ENCODE measurements at regions not wholly inside any gene's neighbourhood (a gene's known extent, or its start where the extent isn't known, plus 50 kb on each side); places are given as distances from the start of the nearest gene placed in this dataset.

DNA sequence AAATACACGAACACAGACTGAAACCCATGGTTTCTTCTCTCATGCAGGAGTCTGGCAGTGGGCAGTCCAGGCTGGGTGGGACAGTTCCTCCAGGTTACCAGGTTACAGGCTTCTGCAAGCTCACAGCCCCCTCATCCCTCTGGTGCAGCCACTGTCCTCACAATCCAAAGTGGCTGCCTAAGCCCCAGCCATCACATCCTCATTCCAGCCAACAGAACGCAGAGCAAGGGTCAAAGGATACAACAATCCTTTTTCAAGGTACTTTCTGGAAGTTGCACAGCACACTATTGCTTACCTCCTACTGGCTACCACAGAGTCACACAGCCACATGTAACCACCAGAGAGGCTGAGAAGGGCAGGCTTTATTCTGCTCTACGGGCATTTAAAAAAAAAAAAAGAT, 154.6 kb downstream of the NUP210 start:
- ATAC-seq, result no peak
- Mint-ChIP-seq H3K27ac (no peak overlapping the region), H3K9me3 (peaks cover 10% of the 10 kb centered on the region; the same call in 2 of the 3 replicates), H3K4me3 (no peak overlapping the region), H3K4me1 (peaks cover 19% of the 10 kb centered on the region), H3K27me3 (ENCODE audit: insufficient read depth, low read depth, poor library complexity) (peaks cover 7% of the 10 kb centered on the region), H3K36me3 (ENCODE audit: low read depth) (peaks cover 10% of the 10 kb centered on the region; the same call in 2 of the 3 replicates)
- no peaks in the 10 kb centered on the region for H3K79me2 ChIP-seq (replicated peaks; ENCODE audit: insufficient read depth)
- no peak overlapping the region for H3K27ac ChIP-seq (ENCODE audit: low read depth)
- H4K20me1 ChIP-seq (replicated peaks; ENCODE audit: insufficient read depth), result no peaks in the 10 kb centered on the region
- H3K4me2 ChIP-seq, result no peak overlapping the region
- no peak for TF ChIP-seq ETS1 (IDR thresholded peaks at IDR 0.05)
- TF ChIP-seq ZNF462 (CRISPR knock-in tag; IDR thresholded peaks at IDR 0.05), result no peak
- TF ChIP-seq ZNF331 (CRISPR knock-in tag; IDR thresholded peaks at IDR 0.05; ENCODE audit: low read depth), result no peak
- H2AFZ ChIP-seq, result no peak overlapping the region
- no peaks in the 10 kb centered on the region for H3K27me3 ChIP-seq (ENCODE audit: insufficient read depth)
- no peaks in the 10 kb centered on the region; the same call in 1 of the 2 replicates for H3K36me3 ChIP-seq (ENCODE audit: insufficient read depth)
- no peaks in the 10 kb centered on the region for H3F3A ChIP-seq (replicated peaks; ENCODE audit: low read depth)
- no peaks in the 10 kb centered on the region; the same call in 1 of the 2 replicates for H3K9me2 ChIP-seq (ENCODE audit: insufficient read depth)
- H3K4me3 ChIP-seq, result no peak overlapping the region
- no peaks in the 10 kb centered on the region for H3K4me1 ChIP-seq (ENCODE audit: insufficient read depth)
- no peak for DNase-seq (ENCODE audit: low spot score)

GRCh38 chr3:13265016-13265415, 155.1 kb downstream of the NUP210 start:
- H3K27ac Mint-ChIP-seq, result no peak overlapping the region
- no peak overlapping the region for H3K4me3 Mint-ChIP-seq
- TF ChIP-seq JUNB (IDR thresholded peaks at IDR 0.05; ENCODE audit: unreplicated experiment), result no peak
- no peak for TF ChIP-seq EZH2 (IDR thresholded peaks at IDR 0.05; ENCODE audit: low read depth, unreplicated experiment)
- no peak for TF ChIP-seq POLR2AphosphoS5 (IDR thresholded peaks at IDR 0.05; ENCODE audit: low read depth)
- TF ChIP-seq NANOG (IDR thresholded peaks at IDR 0.05; ENCODE audit: borderline replicate concordance), result no peak
- TF ChIP-seq, protein P1, sequence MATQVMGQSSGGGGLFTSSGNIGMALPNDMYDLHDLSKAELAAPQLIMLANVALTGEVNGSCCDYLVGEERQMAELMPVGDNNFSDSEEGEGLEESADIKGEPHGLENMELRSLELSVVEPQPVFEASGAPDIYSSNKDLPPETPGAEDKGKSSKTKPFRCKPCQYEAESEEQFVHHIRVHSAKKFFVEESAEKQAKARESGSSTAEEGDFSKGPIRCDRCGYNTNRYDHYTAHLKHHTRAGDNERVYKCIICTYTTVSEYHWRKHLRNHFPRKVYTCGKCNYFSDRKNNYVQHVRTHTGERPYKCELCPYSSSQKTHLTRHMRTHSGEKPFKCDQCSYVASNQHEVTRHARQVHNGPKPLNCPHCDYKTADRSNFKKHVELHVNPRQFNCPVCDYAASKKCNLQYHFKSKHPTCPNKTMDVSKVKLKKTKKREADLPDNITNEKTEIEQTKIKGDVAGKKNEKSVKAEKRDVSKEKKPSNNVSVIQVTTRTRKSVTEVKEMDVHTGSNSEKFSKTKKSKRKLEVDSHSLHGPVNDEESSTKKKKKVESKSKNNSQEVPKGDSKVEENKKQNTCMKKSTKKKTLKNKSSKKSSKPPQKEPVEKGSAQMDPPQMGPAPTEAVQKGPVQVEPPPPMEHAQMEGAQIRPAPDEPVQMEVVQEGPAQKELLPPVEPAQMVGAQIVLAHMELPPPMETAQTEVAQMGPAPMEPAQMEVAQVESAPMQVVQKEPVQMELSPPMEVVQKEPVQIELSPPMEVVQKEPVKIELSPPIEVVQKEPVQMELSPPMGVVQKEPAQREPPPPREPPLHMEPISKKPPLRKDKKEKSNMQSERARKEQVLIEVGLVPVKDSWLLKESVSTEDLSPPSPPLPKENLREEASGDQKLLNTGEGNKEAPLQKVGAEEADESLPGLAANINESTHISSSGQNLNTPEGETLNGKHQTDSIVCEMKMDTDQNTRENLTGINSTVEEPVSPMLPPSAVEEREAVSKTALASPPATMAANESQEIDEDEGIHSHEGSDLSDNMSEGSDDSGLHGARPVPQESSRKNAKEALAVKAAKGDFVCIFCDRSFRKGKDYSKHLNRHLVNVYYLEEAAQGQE (IDR thresholded peaks at IDR 0.05; ENCODE audit: unreplicated experiment), result no peak
- TF ChIP-seq, protein P2, sequence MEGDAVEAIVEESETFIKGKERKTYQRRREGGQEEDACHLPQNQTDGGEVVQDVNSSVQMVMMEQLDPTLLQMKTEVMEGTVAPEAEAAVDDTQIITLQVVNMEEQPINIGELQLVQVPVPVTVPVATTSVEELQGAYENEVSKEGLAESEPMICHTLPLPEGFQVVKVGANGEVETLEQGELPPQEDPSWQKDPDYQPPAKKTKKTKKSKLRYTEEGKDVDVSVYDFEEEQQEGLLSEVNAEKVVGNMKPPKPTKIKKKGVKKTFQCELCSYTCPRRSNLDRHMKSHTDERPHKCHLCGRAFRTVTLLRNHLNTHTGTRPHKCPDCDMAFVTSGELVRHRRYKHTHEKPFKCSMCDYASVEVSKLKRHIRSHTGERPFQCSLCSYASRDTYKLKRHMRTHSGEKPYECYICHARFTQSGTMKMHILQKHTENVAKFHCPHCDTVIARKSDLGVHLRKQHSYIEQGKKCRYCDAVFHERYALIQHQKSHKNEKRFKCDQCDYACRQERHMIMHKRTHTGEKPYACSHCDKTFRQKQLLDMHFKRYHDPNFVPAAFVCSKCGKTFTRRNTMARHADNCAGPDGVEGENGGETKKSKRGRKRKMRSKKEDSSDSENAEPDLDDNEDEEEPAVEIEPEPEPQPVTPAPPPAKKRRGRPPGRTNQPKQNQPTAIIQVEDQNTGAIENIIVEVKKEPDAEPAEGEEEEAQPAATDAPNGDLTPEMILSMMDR (conservative IDR thresholded peaks at IDR 0.05; ENCODE audit: low read depth in 2 of 2), result no peak

More at GRCh38 chr3:13265016-13265415, 155.1 kb downstream of the NUP210 start:
- no peak overlapping the region for H3K4me2 ChIP-seq
- H3K4me1 Mint-ChIP-seq, result peaks cover 19% of the 10 kb centered on the region
- H3K9me3 Mint-ChIP-seq, result peaks cover 10% of the 10 kb centered on the region; the same call in 2 of the 3 replicates
- H3K36me3 Mint-ChIP-seq (ENCODE audit: low read depth), result peaks cover 8% of the 10 kb centered on the region; the same call in 2 of the 3 replicates
- H3K36me3 ChIP-seq (ENCODE audit: insufficient read depth), result no peaks in the 10 kb centered on the region; the same call in 1 of the 2 replicates
- no peak for DNase-seq (ENCODE audit: low spot score)
- no peak for ATAC-seq
- no peak overlapping the region for H3K27ac ChIP-seq (ENCODE audit: low read depth)
- peaks cover 7% of the 10 kb centered on the region for H3K27me3 Mint-ChIP-seq (ENCODE audit: insufficient read depth, low read depth, poor library complexity)
- H3K9me2 ChIP-seq (ENCODE audit: insufficient read depth), result no peaks in the 10 kb centered on the region; the same call in 1 of the 2 replicates
- H2AFZ ChIP-seq, result no peak overlapping the region
- H3K27me3 ChIP-seq (ENCODE audit: insufficient read depth), result no peaks in the 10 kb centered on the region
- H3K79me2 ChIP-seq (replicated peaks; ENCODE audit: insufficient read depth), result no peaks in the 10 kb centered on the region
- H3K4me1 ChIP-seq (ENCODE audit: insufficient read depth), result no peaks in the 10 kb centered on the region
- no peak overlapping the region for H3K4me3 ChIP-seq
- H3F3A ChIP-seq (replicated peaks; ENCODE audit: low read depth), result no peaks in the 10 kb centered on the region
- no peaks in the 10 kb centered on the region for H4K20me1 ChIP-seq (replicated peaks; ENCODE audit: insufficient read depth)
